ENCODE measurements at regions not wholly inside any gene's neighbourhood (a gene's known extent, or its start where the extent isn't known, plus 50 kb on each side); places are given as distances from the start of the nearest gene placed in this dataset.

DNA sequence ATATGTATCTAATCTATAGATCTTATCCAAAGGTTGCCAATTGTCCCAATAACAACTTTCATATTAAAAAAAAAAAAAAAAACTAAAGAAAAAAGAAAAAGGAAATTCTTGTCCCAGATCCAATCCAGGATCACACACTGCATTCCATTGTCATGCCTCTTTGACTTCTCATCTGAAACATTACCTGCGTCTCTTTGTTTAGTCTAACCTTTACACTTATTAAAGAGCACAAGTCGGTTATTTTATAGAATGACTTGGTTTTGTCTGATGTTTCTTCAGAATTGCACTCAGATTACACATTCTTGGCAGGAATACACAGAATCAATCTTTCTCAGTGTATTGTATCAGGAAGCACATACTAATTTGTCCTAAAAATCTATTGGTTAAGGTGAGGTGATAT is 392.5 kb upstream of the KLHL29 start:
- TF ChIP-seq, protein P1, sequence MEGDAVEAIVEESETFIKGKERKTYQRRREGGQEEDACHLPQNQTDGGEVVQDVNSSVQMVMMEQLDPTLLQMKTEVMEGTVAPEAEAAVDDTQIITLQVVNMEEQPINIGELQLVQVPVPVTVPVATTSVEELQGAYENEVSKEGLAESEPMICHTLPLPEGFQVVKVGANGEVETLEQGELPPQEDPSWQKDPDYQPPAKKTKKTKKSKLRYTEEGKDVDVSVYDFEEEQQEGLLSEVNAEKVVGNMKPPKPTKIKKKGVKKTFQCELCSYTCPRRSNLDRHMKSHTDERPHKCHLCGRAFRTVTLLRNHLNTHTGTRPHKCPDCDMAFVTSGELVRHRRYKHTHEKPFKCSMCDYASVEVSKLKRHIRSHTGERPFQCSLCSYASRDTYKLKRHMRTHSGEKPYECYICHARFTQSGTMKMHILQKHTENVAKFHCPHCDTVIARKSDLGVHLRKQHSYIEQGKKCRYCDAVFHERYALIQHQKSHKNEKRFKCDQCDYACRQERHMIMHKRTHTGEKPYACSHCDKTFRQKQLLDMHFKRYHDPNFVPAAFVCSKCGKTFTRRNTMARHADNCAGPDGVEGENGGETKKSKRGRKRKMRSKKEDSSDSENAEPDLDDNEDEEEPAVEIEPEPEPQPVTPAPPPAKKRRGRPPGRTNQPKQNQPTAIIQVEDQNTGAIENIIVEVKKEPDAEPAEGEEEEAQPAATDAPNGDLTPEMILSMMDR (conservative IDR thresholded peaks at IDR 0.05 in 1 of 2, IDR thresholded peaks at IDR 0.05 in 1 of 2; ENCODE audit: low read depth in 1 of 2, low read length in 2 of 2), result no peak
- TF ChIP-seq EZH2 (IDR thresholded peaks at IDR 0.05; ENCODE audit: low read length, missing control alignments), result no peak
